NCI-H2227 treated with DMSO at 0.1 percent for 48 hours (cell line): ENCODE measurements at regions not wholly inside any gene's neighbourhood (a gene's known extent, or its start where the extent isn't known, plus 50 kb on each side); places are given as distances from the start of the nearest gene placed in this dataset.
"Not testable (repeated sequence)": the region's sequence is repeated elsewhere in the genome, so short reads cannot be mapped to it uniquely, and the experiment has no call there.

Experiments
- DNase-seq: peaks from one replicate; lab custom pipeline; 2025; lab: John Stamatoyannopoulos, UW

- DNase-seq = no peak
Measured at GRCh38 chr13:109939180-109939579, 152.8 kb upstream of the IRS2 start.

- no peak for DNase-seq
Measured at GRCh38 chr13:109938255-109938936, 152.0 kb upstream of the IRS2 start.

GRCh38 chr13:109934520-109934919, 148.1 kb upstream of the IRS2 start:
- DNase-seq = not testable (repeated sequence)

GRCh38 chr13:109933476-109933875, 147.1 kb upstream of the IRS2 start:
- no peak for DNase-seq

GRCh38 chr13:109924376-109924775, 138.0 kb upstream of the IRS2 start:
- no peak for DNase-seq

GRCh38 chr13:109922518-109922917, 136.1 kb upstream of the IRS2 start:
- DNase-seq = no peak

- DNase-seq = no peak
Measured at GRCh38 chr13:109919715-109920375, 133.5 kb upstream of the IRS2 start.

GRCh38 chr13:109918179-109918711, 131.9 kb upstream of the IRS2 start:
- DNase-seq = no peak

- DNase-seq = no peak
Measured at GRCh38 chr13:109917422-109917821, 131.0 kb upstream of the IRS2 start.

- DNase-seq = no peak
Measured at GRCh38 chr13:109913936-109914510, 127.6 kb upstream of the IRS2 start.

GRCh38 chr13:109913186-109913585, 126.8 kb upstream of the IRS2 start:
- no peak for DNase-seq

GRCh38 chr13:109910194-109910593, 123.8 kb upstream of the IRS2 start:
- no peak for DNase-seq

GRCh38 chr13:109906976-109907375, 120.6 kb upstream of the IRS2 start:
- DNase-seq = no peak

- DNase-seq = no peak
Measured at GRCh38 chr13:109904218-109904617, 117.8 kb upstream of the IRS2 start.

- no peak for DNase-seq
Measured at GRCh38 chr13:109900741-109901140, 114.4 kb upstream of the IRS2 start.

GRCh38 chr13:109900320-109900719, 113.9 kb upstream of the IRS2 start:
- no peak for DNase-seq

GRCh38 chr13:109899748-109900147, 113.4 kb upstream of the IRS2 start:
- DNase-seq = no peak

- no peak for DNase-seq
Measured at GRCh38 chr13:109899316-109899715, 112.9 kb upstream of the IRS2 start.

- DNase-seq = no peak
Measured at GRCh38 chr13:109897988-109898624, 111.7 kb upstream of the IRS2 start.

- DNase-seq = no peak
Measured at GRCh38 chr13:109892101-109892500, 105.7 kb upstream of the IRS2 start.

- DNase-seq = no peak
Measured at GRCh38 chr13:109885235-109885634, 98.9 kb upstream of the IRS2 start.

- no peak for DNase-seq
Measured at GRCh38 chr13:109884462-109884861, 98.1 kb upstream of the IRS2 start.
